NOMO-1 treated with dmso at 0.1 percent for 144 hours (cell line): ENCODE measurements at regions not wholly inside any gene's neighbourhood (a gene's known extent, or its start where the extent isn't known, plus 50 kb on each side); places are given as distances from the start of the nearest gene placed in this dataset.

Experiments used
- DNase-seq: peaks from one replicate; lab custom pipeline; 2025; ENCODE audit not compliant: unreplicated experiment; lab: John Stamatoyannopoulos, UW

DNA sequence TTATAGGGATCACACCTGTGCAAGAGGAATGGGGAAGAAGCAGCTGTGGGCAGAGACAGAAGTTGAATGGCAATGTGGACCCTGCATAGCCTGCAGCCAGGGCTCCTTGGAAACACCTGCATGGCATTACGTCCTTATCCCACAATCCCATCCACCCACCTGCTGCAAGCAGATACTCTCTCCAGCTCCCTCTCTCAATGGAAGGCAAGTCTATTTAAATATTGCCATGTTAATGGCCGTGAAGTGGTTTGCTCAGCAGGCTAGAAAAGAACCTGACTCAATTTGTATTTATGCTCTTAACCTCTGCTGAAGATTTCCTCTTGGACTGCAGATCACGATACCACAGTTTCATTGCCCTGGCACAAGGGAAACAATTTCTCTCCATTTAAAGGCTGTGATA is 417.0 kb downstream of the TYW1 start:
- no peak for DNase-seq

- DNase-seq: no peak
These were observed 418.2 kb downstream of the TYW1 start for GRCh38 chr7:67414858-67415257.

GRCh38 chr7:67422601-67423000 is 426.0 kb downstream of the TYW1 start:
- DNase-seq: no peak

- DNase-seq: no peak
These were observed 426.4 kb downstream of the TYW1 start for GRCh38 chr7:67423065-67423464.

DNA sequence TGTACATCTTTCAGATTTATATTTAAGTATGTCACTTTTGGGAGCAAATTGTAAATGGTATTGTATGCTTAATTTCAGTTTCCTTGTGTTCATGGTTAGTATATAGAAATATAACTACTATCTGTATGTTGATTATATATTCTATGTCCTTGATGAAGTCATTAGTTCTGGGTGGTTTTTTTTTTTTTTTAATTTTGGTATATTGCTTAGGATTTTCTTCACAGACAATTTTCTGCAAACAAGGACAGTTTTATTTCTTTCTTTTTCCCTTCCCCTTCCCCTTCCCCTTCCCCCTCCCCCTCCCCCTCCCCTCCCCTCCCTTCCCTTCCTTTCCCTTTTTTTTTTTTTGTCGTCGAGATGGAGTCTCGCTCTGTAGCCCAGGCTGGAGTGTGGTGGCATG is 430.0 kb downstream of the TYW1 start:
- no peak for DNase-seq

- DNase-seq: no peak
These were observed 433.1 kb downstream of the TYW1 start for GRCh38 chr7:67429735-67430134.

- DNase-seq: no peak
These were observed 436.1 kb downstream of the TYW1 start for GRCh38 chr7:67432536-67433234.

DNA sequence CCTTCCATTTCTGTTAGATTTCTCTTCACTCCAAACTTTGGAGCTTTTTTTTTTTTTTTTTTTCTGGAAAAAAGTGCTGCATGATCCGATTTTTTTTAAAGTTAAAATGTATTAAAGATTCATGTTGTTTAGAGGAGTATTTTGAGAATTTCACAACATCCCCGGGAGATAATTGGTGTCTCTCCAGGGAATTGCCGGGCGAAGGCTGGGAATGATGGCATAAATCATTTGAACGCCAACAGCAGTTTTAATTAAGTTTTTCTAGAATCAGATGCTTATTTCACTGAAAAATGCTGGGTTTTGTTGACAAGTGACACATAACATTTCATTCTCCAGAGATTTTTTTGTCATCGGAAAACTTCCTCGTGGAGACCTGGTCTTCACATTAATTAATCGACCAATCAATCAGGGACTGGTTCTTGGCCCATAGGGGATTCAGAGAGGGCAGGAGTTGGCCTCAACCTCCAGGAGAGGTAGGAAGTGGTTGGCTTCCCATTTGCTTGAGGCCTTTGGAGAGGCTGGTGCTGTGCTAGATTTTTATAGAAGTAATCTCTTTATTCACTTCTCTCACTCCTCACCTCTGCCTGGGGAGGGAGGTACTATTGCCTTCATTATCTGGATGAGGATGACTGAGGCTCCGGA is 439.4 kb downstream of the TYW1 start:
- no peak for DNase-seq

DNA sequence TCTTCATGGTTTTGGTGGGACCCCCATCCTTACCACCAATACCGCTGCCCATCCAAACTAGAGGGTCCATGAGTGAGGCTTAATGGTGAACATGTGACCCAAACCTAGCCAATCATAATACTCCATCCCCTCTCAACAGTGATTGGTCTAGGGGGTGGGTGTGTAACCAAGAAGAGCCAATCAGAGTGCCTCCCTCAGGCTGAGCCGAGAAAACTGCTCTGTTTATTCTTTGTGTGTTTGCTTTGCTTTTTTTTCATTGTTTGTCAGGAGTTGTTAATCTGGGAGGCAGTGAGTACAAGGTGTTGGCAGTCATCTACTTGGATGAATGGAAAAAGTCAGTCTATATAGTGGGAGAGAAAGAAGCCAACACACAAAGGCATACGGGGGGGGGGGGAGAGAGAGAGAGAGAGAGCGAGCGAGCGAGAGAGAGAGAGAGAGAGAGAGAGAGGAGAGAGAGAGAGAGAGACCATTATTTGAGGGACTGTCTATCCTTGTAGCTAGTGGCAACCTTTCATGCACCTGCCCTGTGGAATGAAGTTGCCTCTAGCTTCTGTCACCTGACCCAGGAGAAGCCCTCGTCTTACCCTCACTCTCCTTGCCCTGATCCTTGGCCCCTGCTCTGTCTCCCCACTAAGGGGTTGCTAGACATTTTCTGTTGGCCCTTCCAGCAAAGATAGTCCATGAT is 441.7 kb downstream of the TYW1 start:
- DNase-seq: no peak

DNA sequence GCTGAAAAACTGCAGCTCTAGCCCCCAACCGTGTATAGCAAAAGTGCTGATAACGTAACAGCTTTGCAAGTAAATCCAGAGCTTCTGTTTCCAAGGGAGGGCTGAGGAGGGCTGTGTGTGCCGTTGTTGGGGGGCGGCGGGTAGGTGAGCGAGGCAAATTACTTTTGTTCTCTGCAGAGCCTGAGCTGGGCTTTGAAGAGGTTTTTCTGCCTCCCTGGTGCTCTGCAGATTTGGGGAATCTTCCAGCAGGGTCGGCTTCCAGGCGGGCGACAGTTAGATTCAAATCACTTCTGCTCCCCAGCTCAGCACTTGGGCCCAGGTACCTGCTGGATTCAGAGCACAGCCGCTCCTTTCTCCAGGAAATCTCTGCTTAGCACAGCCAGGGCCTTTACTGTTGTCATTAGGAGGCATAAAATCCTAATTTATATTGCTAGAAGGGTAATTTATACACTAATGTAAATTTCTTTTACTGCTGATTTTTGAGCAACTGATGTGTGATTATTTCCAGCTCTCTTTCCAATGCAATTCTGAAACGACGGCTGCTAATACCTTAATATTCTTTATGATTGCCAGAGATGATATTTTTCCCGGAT is 442.4 kb downstream of the TYW1 start:
- no peak for DNase-seq

DNA sequence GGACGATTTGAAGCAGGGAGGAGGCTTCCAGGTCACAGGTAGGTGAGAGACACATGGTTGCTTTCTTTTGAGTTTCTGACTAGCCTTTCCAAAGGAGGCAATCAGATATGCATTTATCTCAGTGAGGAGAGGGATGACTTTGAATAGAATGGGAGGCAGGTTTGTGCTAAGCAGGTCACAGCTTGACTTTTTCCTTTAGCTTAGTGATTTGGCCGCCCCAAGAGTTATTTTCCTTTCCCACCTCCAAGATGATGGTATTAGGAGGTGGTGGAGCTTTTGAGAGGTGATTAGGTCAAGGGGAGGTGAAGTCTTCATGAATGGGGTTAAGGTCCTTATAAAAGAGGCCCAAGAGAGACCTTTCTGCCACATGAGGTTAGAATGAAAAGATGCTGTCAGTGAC is 443.7 kb downstream of the TYW1 start:
- no peak for DNase-seq

GRCh38 chr7:67445728-67446127 is 449.1 kb downstream of the TYW1 start:
- DNase-seq: no peak

DNA sequence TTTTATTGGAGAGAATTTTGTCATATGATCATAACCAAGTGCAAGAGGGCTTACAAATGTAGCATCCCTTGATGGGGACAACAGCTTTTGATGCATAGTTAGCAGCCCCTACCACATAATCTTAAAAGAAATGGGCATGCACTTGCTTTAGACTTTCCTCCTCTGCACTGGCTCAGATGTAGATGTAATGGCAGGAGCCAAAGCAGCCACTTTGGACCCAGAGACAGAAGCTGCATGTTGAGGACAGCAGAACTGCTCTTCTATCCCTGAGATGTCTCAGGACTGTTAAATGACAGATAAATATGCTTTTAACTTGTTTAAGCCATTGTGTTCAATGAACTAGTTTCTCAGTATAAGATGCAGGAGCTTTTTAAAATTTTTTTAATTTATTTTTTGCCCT is 450.7 kb downstream of the TYW1 start:
- DNase-seq: no peak

- DNase-seq: no peak
These were observed 451.6 kb downstream of the TYW1 start for GRCh38 chr7:67448271-67448670.

- DNase-seq: no peak
These were observed 453.5 kb downstream of the TYW1 start for GRCh38 chr7:67450171-67450570.

- no peak for DNase-seq
These were observed 454.7 kb downstream of the TYW1 start for GRCh38 chr7:67451306-67451705.

DNA sequence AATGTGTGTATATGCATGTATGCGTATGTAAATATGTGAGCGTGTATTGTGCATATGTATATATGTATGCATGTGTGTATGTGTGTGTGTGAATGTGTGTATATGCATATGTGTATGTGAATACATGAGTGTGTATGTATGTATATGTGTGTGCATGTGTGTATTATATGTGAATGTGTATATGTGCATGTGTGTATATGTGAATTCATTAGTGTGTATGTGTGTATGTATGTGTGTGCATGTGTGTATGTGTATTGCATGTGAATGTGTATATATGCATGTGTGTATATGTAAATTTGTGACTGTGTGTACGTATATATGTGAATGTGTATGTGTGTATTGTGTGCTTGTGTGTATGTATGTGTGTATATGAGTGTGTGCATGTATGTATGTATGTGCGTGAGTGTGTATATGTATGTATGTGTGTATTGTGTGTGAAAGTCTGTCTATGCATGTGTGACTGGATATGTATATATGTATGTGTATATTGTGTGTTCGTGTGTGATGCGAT is 455.9 kb downstream of the TYW1 start:
- no peak for DNase-seq

DNA sequence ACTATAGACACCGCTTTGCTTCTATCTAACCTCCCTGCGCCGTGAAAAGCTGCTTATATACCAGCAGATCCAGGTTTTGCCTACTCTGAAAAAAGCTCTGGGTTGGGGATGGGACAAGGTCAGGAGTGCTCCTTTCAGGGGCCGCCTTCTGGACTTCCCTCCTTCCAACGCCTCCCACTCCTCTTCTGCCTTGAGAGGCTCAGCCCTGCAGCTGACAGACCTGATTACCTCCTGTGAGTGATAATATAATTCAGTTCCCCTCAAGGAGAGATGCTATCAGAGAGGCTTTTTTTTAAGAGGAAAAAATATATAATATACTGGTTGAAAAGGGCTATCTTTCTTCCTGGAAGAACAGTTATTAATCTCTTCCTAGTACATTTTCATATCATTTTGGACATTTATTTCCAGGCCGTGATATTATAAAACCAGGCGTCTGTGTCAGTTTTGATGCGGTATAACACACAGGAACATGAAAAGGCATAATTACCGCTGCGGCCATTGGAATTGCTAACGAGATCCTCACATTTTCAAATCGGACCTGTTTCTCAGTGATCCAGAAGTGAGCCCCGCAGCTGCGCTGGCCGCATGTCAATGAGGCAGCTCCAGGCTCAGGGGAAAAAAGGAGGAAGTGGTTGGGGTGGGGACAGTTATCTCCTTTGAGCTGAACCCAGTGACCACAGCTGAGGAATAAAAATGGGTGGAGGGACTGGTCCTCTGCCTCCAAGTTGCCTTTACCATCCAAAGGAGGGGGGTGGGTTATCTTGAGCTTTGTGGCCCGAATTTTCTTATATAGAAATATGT is 457.1 kb downstream of the TYW1 start:
- DNase-seq: no peak

GRCh38 chr7:67455508-67455907 is 458.9 kb downstream of the TYW1 start:
- no peak for DNase-seq

DNA sequence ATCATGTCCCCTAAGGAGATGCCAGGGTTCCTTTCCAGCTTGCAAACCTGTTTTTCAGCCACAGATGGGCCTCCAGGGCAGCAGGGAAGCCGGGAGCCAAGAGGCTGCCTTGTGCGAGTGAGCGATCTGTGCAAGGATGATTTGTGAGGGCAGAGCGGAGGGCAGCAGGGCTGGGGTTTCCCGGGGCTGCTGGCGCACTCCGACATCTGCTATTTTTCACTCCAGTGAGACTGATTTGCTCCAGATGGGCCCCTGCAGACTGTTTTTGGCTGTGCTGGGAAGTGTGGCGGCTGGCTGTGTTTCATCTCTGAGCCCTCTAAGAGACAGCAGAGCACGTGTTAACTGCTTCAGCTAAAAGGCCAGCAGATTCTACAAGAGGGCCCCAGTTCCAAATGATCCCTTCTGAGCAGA is 466.2 kb downstream of the TYW1 start:
- no peak for DNase-seq

DNA sequence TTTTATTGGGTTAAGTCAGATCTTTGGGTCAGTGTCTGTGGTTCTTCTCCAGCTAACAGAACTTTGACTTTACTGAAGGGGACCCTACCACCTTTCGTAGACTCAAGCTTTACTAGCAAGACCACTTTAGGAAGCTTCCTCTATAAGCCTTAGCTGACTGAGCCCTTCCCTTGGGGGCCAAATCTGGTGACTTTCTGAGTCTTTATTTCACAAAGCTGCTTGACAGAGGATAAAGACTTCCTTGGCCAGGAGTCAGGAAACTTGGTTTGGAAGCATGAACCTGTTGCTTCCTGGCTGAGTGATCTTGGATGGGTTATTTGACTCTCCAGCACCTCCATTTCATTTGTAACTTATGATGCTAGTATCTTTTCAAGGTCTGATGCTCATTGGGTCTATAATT is 466.7 kb downstream of the TYW1 start:
- no peak for DNase-seq
